Right ventricle myocardium superior (tissue), 1 donor: ENCODE measurements at regions not wholly inside any gene's neighbourhood (a gene's known extent, or its start where the extent isn't known, plus 50 kb on each side); places are given as distances from the start of the nearest gene placed in this dataset.

Experiments used
- ATAC-seq: fragments of 200-7000 bp; cut with Tn5 transposase; one replicate; pipeline ENCODE4 v1.9.1; 2020; ENCODE audit warnings: mild to moderate bottlenecking; ENCODE audit not compliant: poor library complexity
- DNase-seq: peaks from one replicate; pipeline ENCODE4 v3.0.0-alpha.2; 2020
- intact Hi-C: fragments of 100-400 bp; cut with DNase I; formaldehyde crosslinking; loops from one replicate; pipeline ENCODE4 v1.11.2; 2022
- donor health status: DM: no; HTN: yes; CAD: no; lungs with severe emphysema.

DNA sequence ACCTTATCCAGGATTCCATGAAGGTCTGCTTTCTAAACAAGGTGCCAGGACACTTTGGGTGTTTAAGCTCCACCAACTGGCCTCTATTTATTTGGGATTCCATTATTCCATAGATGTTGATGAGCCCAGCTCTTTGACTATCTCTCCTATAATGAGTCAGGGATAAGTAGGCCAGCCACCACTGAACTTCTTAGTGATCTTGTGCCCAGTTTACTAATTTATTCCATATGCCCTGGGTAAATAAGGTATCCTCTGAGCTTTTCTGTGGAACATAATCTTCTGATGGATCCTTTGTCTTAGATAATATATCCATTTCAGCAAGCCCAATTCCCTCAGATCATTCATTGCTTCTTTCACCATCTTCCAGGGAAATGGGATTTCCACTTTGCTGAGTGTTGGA is 535.0 kb downstream of the FOXG1 start:
- DNase-seq (no peak), ATAC-seq (no peak)
- intact Hi-C loops: no loop called here

DNA sequence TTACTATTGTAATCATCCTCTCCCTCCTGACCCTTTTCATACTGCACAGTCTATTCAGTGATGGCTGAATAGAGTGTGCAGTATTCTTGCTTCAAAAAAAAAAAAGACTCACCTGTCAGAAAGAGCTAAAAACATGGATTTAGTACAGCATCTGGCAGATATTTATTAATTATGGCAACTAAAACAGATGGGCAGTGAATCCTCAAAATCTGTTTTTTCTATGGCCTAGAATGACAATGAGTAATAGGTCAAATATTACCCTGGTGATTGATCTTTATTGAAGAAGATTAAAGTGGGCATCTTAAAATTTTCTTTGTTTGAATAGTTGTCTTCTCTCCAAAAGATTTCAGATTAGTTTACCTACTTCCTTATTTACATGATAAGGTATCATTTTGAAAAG is 543.6 kb downstream of the FOXG1 start:
- DNase-seq (no peak), ATAC-seq (no peak)
- intact Hi-C loops: no loop called here

DNA sequence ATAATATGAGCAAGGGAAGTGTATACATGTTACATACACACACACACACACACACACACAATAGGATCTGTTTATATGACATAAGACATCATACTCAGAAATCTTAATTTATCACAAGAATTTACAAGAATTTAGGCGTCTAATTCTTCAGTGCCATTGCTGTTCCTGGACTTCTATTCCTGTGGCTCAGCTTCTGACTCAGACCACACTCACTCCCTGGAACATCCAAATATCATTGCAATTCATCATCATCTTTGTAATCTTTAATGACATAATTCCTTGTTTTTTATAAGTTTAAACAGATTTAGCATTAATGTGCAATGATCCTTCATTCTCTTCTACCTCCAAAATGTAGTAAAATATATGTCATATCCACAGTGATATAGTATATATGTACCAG is 544.2 kb downstream of the FOXG1 start:
- ATAC-seq (no peak), DNase-seq (no peak)
- intact Hi-C loops: no loop called here

DNA sequence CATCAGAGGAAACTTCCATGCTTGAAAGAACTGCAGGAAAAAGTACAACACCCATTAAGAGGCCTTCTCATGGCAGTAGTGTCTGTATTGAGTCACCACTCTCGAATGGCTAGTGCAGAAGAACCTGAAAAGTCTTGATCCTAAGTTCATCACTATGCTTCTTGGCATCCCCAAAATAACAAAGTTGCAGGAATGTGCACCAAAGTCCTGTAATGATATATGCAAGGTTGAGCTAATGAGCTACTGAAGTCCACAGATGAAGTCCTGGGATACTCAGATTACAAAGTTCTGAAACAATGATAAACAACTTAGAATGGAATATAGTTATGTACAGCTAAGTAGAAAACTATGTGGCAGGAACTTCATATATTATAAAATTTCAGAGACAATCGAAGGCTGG is 545.4 kb downstream of the FOXG1 start:
- intact Hi-C loops: no loop called here
- DNase-seq (no peak), ATAC-seq (no peak)

DNA sequence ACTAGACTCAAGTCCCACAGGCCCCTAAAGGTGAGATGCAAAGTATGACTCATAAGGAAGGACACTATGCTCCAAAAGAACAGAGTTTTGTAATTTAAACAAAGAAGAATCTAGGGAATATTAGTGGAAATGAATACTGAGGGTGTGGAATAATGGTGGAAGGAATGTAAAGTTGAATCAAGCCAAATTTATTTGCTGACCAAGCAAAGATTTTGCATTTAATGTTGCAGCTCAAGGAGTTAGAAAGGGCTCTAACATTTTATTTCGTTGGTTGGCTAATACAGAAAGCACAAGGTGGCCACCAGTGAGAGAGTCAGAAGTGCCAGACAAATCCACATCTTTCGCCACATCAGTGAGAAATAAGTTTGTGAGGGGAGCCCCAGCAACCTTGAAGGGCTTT is 550.3 kb downstream of the FOXG1 start:
- no peak for ATAC-seq
- intact Hi-C loops: no loop called here
- no peak for DNase-seq

DNA sequence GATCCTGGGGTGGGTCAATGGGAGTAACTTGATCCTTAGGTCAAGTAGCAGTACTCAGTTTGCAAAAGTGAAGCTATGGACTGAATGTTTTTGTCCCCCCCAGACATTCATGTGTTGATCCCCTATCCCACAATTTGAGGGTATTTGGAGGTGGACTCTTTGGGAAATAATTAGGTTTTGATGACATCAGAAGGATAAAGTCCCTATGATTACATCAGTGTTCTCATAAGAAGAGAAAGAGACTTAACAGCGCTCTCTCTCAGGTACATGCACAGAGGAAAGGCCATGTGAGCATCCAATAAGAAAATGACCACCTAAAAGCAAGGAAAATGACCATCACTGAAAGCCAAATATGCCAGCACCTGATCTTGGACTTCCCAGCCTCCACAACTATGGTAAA is 550.8 kb downstream of the FOXG1 start:
- no peak for ATAC-seq
- intact Hi-C loops: no loop called here
- DNase-seq: no peak

DNA sequence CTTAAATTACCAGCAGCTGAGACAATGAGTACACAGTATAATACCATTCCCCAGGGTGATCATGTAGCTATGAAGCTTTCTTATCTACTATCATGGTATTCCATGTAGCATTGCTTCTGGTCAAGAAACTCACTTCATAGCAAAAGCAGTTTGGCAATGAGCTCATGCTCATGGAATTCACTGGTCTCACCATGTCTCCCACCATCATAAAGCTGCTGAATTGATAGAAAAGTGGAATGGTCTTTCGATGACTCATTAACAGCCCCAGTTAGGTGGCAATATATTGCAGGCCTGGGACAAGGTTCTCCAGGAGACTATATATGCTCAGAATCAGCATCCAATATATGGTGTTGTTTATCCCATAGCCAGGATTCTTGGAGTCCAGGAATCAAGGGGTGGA is 553.7 kb downstream of the FOXG1 start:
- intact Hi-C loops: no loop called here
- no peak for DNase-seq
- no peak for ATAC-seq

DNA sequence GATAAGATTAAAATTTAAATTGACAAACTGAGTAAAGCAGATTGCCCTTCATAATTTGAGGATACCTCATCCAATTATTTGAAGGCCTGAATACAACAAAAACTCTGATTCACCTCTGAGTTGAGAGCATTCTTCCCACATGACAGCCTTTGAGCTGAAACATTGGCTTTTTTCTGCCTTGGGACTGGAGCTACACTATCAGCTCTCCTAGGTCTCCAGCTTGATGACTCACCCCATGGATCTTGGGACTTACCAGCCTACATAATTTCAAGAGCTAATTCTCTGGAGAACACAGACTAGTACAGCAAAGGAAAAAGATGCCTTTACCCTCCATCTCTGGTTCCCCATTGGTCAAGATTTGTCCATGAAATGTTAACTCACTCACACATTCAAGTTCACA is 555.1 kb downstream of the FOXG1 start:
- intact Hi-C loops: no loop called here
- DNase-seq: no peak
- ATAC-seq: no peak

DNA sequence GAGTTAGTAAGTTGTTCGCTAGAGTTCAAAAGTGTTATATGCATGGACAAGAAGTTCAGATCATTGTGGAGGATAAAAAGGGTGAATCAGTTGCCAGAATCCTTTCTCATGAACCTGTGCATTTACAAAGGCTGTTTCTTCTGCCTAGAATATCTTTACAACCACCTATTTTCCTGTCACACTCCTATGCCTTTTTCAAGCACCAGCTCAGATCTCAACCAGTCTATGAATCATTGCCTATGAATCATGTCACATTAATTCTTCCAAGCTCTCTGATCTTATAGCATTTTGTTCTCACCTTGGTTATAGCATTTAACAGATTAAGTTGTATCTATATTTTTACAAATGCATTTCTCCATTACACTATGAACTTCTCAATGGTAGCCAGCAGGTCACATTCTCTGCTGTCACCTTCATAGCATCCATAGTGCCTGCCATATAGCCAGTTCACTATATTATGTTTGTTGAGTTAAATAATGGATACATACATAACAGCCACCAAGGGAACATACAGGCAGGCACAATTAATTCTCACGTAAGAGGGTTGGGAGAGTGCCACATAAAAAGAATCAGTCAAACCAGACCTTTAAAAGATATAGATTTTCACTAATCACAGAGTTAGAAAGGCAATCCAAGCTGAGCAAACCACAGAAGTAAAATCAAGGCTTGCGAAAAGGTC is 573.0 kb downstream of the FOXG1 start:
- DNase-seq: no peak
- intact Hi-C loops: no loop called here
- no peak for ATAC-seq

DNA sequence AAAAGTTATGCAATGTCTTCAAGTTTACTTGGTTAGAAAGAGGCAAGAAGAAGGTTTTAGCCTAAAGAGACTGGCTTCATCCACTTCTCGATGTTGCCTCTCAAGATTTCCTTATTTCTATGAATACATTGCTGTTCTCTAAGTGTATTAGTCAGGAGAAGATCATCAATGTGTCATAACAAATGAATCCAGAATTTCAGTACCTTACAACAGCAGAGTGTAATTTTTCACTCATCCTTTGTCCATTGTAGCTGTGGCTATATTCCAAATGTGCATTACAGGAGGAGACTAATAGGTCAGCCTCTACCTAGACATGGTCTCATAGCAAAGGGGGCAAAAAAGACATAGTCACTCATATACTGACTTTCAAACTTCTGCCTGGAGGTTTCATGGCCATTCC is 579.1 kb downstream of the PRKD1 start:
- DNase-seq (no peak), ATAC-seq (no peak)
- intact Hi-C loops: no loop called here

DNA sequence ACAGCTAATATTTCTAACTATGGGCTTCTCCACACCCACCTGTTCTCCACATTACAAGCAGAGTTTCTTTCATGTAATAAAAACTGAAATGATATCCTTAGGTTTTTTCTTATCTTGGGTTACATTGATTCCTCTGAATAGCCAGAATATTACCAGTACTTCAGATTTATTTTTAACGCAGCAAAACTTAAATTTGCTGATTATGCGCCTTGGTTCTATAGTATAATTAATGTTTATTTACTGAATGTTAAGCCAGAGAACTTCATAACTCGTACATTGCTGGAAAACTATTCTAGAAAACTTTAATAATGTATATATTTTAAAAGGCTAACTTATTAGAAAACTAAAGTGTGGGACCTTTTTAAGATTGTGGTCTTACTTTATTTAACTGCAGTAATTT is 577.2 kb downstream of the PRKD1 start:
- ATAC-seq (no peak), DNase-seq (no peak)
- intact Hi-C loops: no loop called here

DNA sequence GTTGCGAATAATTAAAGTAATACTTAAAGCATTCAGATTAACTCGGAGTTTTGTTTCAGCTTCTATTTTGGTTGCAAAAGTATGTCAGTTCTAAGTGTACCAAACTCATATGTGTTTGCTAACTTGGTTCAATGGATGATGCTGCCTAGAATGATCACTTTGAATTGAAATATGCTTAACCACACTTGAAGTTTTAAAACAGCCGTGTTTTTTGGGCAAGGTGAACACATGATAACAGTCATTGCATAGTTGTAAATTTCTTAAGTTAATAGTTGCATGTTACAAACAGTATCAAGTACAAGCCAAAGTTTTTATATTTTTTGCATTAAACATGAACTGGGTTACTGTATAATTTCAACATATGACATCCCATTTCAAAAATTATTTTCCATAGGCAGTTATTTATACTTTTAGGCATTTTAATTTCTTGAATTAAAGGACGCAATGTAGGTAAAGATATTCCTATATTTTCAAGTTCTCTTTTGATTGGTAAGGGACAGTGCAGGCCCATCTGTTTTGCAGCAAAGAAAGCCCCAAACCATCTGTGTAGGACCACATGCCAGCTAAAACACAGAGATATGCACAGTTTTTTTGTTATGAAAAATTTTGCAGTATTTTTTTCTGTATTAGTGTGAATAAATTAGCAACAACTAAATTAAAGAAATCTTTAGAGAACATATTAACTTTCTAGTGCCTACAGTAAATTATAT is 575.5 kb downstream of the PRKD1 start:
- intact Hi-C loops: no loop called here

DNA sequence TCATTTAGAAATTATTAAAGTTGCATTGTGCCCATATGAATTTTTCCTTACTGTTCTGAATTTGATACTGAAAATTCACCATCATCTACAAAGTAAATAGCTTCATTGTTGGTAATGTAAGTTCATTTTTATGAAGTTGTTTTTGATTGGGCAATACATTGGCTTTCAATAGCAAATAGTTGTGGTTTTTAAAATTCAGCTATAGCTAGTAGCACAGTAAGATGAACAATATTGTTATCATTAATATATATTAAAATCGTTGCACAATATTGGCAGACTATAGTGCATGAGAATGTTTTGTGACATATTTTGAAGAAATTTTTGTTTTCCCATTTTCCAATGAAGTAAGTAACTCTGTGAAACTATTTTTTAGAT is 575.0 kb downstream of the PRKD1 start:
- DNase-seq: no peak
- intact Hi-C loops: no loop called here
- ATAC-seq: no peak

More for the DNA sequence above, 575.5 kb downstream of the PRKD1 start:
- DNase-seq (no peak), ATAC-seq (no peak)

DNA sequence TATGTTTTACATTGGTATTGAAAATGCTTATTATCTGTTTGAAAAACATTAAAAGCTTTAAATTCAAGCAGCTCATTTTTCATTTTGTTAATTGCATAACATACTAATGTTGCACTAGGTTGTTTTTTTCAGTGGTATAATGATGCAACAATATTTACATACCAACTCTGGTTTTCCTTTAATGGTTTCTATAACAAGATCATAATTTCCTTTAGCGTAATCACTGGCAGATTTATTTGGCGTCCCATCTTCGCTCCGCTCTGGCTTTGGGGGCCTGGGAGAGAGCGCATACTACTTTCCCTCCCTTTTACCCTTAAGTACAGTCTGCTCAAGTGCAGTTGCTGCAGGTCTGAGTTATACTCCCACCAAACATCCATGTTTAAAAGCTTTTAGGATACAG is 574.1 kb downstream of the PRKD1 start:
- intact Hi-C loops: no loop called here
- ATAC-seq: no peak
- DNase-seq: no peak

DNA sequence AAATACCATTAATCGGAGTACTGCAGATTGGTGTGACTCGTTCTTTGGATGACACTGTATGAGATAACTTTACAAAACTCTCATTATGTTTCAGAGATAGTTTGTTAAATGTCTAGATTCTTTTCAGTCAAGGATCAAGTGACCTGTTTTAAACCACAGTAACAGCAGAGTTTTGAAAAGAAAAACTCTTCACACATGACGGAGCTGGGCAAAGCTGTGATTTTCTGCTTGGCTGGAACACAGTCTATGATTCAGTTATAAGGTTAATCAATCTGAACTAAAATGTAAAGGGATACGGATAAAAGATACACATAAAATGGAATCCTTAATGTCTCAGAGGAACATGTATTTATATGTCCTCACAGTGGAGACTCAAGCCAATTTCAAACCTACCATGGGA is 573.2 kb downstream of the PRKD1 start:
- intact Hi-C loops: no loop called here
- no peak for ATAC-seq
- DNase-seq: no peak

DNA sequence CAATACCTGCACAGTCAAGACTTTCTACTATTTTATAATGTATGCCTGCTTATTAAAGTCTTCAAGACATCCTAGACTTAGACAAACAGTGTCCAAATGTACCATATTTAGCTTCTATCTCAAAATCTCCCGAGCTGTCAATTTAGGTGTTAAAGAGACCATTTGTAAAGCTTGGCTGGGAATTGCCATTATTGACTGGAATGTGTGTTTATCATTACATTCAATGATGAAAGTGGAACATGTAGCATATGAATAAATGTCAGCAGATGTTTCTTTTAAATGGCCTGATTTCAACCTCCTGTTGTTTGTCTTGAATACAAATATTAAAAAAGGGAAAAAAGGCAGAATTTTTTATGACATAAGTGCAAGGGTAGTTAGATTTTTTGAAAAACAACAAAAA is 572.3 kb downstream of the PRKD1 start:
- DNase-seq: no peak
- ATAC-seq: no peak
- intact Hi-C loops: no loop called here

DNA sequence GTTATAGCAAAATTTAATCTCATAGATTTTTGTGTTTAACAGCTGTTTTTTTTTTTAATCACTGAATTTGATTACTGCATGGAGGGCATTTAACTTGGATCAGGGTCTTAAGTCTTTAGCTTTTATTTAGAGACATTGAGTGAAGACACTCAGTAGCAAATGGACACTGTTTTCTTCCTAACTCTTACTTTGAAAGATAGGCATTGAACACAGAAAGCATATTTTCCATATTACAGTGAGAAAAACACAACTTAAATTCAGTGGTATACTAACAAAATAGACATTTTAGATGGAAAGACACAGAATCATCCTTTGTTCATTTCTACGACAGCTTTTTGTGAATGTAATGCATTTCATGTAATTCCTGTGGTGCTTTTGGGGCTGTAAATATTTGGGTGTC is 571.8 kb downstream of the PRKD1 start:
- no peak for ATAC-seq
- DNase-seq: no peak
- intact Hi-C loops: no loop called here

DNA sequence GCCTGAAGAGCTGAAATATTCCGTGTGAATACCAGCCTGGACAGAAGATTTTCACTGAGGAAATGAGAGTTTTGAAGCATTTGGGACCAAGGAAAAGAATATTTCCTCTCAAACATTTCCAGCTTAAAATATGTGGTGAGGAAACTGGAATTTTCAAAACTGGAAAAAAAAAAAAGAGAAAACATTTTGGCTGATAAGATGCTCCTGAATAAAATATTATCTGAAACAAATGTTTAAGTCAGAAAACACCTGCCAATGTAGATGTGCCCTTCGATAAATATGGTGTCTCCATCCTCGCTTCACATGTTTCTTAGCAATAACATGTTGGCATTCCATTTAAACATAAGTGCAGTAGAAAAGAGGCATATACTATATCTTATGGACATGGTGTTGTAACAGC is 567.0 kb downstream of the PRKD1 start:
- intact Hi-C loops: no loop called here
- no peak for ATAC-seq

DNA sequence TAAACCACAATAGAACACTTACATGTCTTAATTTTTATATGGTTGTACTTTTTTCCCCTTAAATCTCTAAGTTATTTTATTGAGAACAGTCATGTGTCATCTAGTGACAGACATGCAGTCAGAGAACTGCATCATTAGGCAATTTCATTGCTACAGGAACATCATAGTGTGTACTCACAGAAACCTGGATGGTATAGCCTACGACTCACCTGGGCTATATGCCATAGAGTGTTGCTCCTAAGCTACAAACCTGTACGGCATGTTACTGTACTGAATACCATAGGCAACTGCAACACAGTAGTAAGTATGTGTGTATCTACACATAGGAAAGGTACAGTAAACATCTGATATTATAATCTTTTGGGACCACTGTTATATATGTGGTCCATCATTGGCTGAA is 557.6 kb downstream of the PRKD1 start:
- DNase-seq: no peak
- ATAC-seq: no peak
- intact Hi-C loops: no loop called here

More for the DNA sequence above, 567.0 kb downstream of the PRKD1 start:
- no peak for DNase-seq

DNA sequence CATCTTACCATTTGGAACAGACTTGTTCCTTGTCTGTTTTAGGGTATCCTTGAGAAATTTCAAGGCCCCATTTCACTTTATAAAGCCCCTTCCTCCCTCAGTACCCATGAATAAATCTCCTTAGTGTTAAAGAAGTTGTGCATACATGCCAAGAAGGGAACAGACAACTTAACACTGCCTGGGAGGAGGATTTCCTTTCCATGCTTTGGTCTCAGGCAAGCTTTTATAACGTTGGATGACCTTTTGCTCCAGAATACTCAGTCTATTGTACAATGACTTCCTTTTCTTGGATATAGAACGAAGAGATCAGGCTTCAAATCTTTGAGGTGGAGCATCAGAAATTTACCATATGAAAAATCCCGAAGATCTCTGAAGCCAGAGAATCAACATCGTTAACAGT is 551.4 kb downstream of the PRKD1 start:
- DNase-seq (no peak), ATAC-seq (no peak)
- intact Hi-C loops: no loop called here

DNA sequence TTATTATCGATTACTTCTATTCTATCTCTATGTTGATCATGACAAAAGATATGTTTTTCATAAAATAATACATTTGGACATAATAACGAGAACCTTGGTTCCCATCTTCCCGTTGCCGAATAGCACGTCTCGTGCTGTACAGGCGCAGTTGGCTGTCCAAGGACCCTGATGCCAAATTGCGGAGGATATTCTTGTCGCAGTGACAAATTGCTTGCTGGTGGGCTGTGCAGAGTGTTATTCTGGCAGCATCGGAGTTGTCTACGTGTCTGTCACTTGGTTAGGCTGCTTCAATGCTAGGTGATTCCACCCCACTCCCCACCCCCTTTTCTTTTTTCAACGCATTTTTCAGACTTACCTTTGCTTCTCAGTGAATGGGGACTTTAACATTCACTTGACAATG is 546.8 kb downstream of the PRKD1 start:
- ATAC-seq: no peak
- no peak for DNase-seq
- intact Hi-C loops: no loop called here
